WERI-Rb-1 (cell line): ENCODE measurements at regions not wholly inside any gene's neighbourhood (a gene's known extent, or its start where the extent isn't known, plus 50 kb on each side); places are given as distances from the start of the nearest gene placed in this dataset.

Experiments
- DNase-seq: peaks from one replicate; pipeline ENCODE4 v3.0.0-alpha.2; 2020
- H3K27ac ChIP-seq: fragments of 250-450 bp; sonication (Bioruptor Pico); 2 replicates; pipeline ENCODE4 v1.5.1; 2020; ENCODE audit warnings: mild to moderate bottlenecking, moderate library complexity
- H3K27me3 ChIP-seq: fragments of 250-450 bp; sonication (Bioruptor Pico); 2 replicates; pipeline ENCODE4 v1.5.1; 2021; ENCODE audit warnings: mild to moderate bottlenecking, low read depth, moderate library complexity; ENCODE audit not compliant: insufficient read depth, severe bottlenecking
- H3K36me3 ChIP-seq: fragments of 250-450 bp; sonication (Bioruptor Pico); 2 replicates; pipeline ENCODE4 v1.5.1; 2020; ENCODE audit warnings: mild to moderate bottlenecking, moderate library complexity
- H3K4me3 ChIP-seq: 2 replicates; pipeline ENCODE4 v1.5.1; 2011; ENCODE audit warnings: low read depth, mild to moderate bottlenecking, control low read depth, low read length
- H3K9me3 ChIP-seq: fragments of 250-450 bp; sonication (Bioruptor Pico); 2 replicates; pipeline ENCODE4 v1.5.1; 2021; ENCODE audit warnings: mild to moderate bottlenecking, moderate library complexity; ENCODE audit not compliant: severe bottlenecking
- CTCF ChIP-seq: IDR thresholded peaks from 2 replicates; pipeline ENCODE4 v1.5.1; 2011; ENCODE audit warnings: low read depth, mild to moderate bottlenecking, control low read depth, inconsistent platforms, low read length

- Histone ChIP-seq H3K9me3 (no peaks in the 10 kb centered on the region), H3K4me3 (no peak overlapping the region), H3K27ac (no peak overlapping the region), H3K36me3 (no peaks in the 10 kb centered on the region), H3K27me3 (no peaks in the 10 kb centered on the region)
- DNase-seq: no peak
- no peak for TF ChIP-seq CTCF
Measured at GRCh38 chr7:15016766-15017165, 114.2 kb upstream of the DGKB start.

- Histone ChIP-seq H3K4me3 (no peak overlapping the region), H3K9me3 (no peaks in the 10 kb centered on the region), H3K36me3 (no peaks in the 10 kb centered on the region), H3K27ac (no peak overlapping the region), H3K27me3 (no peaks in the 10 kb centered on the region)
- no peak for TF ChIP-seq CTCF
- no peak for DNase-seq
Measured at GRCh38 chr7:15016315-15016667, 113.7 kb upstream of the DGKB start.

GRCh38 chr7:15015545-15016314, 113.2 kb upstream of the DGKB start:
- Histone ChIP-seq H3K36me3 (no peaks in the 10 kb centered on the region), H3K4me3 (peak overlapping the region; percentile 54), H3K9me3 (no peaks in the 10 kb centered on the region), H3K27ac (peak overlapping the region; percentile 47), H3K27me3 (no peaks in the 10 kb centered on the region)
- DNase-seq: peak; percentile 48
- TF ChIP-seq CTCF: peak; percentile 47; the same call in 1 of the 2 replicates

GRCh38 chr7:15012135-15012534, 109.6 kb upstream of the DGKB start:
- H3K4me3 ChIP-seq: no peak overlapping the region
- H3K27me3 ChIP-seq: no peaks in the 10 kb centered on the region
- DNase-seq: no peak
- H3K36me3 ChIP-seq: no peaks in the 10 kb centered on the region
- no peak overlapping the region for H3K27ac ChIP-seq
- TF ChIP-seq CTCF: no peak
- no peaks in the 10 kb centered on the region for H3K9me3 ChIP-seq

- no peak for DNase-seq
- H3K4me3 ChIP-seq: no peak overlapping the region
- H3K27ac ChIP-seq: no peak overlapping the region
- TF ChIP-seq CTCF: no peak
- H3K9me3 ChIP-seq: no peaks in the 10 kb centered on the region
- H3K27me3 ChIP-seq: no peaks in the 10 kb centered on the region
- H3K36me3 ChIP-seq: no peaks in the 10 kb centered on the region
Measured at GRCh38 chr7:15011289-15011688, 108.7 kb upstream of the DGKB start.

- Histone ChIP-seq H3K27me3 (no peaks in the 10 kb centered on the region), H3K36me3 (no peaks in the 10 kb centered on the region), H3K9me3 (no peaks in the 10 kb centered on the region), H3K4me3 (no peak overlapping the region), H3K27ac (no peak overlapping the region)
- TF ChIP-seq CTCF: peak; percentile 65
- peak; percentile 32 for DNase-seq
Measured at GRCh38 chr7:15007507-15007906, 105.0 kb upstream of the DGKB start.
